HPDE6-E6E7 (cell line): ENCODE measurements at regions not wholly inside any gene's neighbourhood (a gene's known extent, or its start where the extent isn't known, plus 50 kb on each side); places are given as distances from the start of the nearest gene placed in this dataset.

Experiments used
- DNase-seq: peaks from one replicate; pipeline ENCODE4 v3.0.0; 2011; ENCODE audit warnings: missing footprints; ENCODE audit errors: extremely low spot score

DNA sequence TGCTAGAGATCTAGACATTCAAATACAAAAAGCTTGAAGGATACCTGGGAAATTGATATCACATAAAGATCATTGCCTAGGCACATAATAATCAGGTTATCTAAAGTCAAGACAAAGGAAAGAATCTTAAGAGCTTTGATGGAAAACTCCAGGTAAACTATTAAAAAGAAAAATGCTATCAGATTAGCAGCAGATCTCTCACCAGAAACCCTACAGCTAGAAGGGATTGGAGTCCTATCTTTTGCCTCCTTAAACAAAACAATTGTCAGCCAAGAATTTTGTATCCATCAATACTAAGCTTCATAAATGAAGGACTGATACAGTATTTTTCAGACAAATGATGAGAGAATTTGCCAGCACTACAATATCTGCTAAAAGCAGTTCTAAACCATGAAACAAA, 682.4 kb upstream of the ATXN8OS start:
- DNase-seq: no peak

GRCh38 chr13:69423844-69424243, 683.8 kb upstream of the ATXN8OS start:
- DNase-seq: no peak

- no peak for DNase-seq
Measured at GRCh38 chr13:69418319-69418718, 689.3 kb upstream of the ATXN8OS start.

GRCh38 chr13:69410761-69411160, 696.9 kb upstream of the ATXN8OS start:
- DNase-seq: no peak

DNA sequence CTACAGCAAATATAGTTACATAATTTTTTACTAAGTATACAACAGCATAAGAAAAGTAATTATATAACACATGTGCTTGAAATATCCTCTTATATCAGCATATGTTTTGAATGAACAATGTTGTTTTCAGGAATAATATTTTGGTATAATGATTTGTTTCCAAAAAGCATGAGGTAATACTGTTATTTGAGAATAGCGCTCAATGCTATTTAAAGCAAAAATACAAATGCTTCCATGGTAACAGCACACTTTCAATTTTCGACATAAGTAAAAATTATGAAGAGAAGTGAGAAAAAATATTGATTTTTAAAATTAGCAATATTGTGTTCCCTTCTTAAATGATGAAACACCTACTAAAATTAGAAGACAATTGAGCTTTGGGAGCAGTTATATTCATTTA, 715.9 kb upstream of the ATXN8OS start:
- DNase-seq: no peak

DNA sequence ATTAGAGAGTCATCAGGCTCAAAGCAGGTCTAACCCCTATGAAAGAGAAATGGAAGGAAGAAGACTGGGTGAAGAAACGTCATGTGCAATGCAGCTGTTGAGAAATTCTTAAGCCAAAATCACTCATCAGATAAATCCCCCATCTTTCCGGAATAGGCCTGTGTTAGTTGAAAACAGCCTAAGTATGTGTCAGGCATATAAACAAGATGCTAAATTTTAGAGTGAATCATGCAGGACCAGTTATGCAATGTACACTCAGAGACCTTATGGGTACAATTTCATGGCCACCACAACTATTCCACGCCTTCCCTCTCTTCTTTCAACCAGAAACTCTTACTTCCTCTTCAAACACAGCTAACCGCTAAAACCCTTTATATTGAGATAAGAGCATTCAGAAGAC, 717.7 kb upstream of the ATXN8OS start:
- DNase-seq: no peak

GRCh38 chr13:69373747-69374425, 733.7 kb upstream of the ATXN8OS start:
- no peak for DNase-seq

- DNase-seq: no peak
Measured at GRCh38 chr13:69363360-69363759, 744.3 kb upstream of the ATXN8OS start.

DNA sequence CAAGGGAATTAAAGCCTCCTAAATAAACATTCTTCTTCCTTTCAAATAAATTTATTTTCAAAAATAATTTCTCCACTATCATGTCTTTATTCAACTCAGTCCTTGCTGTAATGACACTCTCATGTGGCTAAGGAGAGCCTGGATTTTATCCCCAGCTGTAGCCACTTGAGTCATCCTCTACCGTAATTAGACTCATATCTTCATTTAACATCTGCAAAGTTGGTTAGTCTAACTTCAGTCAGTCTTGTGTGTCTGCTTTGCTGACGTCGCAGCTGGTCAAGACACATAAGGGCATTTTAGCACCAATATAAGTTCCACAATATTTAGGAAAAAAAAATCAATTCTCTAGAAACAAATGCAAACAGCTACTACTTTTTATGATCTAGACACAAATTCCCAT, 776.4 kb upstream of the ATXN8OS start:
- no peak for DNase-seq

GRCh38 chr13:69324090-69324886, 783.3 kb upstream of the ATXN8OS start:
- DNase-seq: no peak

- no peak for DNase-seq
Measured at GRCh38 chr13:69319656-69320055, 788.0 kb upstream of the ATXN8OS start.

DNA sequence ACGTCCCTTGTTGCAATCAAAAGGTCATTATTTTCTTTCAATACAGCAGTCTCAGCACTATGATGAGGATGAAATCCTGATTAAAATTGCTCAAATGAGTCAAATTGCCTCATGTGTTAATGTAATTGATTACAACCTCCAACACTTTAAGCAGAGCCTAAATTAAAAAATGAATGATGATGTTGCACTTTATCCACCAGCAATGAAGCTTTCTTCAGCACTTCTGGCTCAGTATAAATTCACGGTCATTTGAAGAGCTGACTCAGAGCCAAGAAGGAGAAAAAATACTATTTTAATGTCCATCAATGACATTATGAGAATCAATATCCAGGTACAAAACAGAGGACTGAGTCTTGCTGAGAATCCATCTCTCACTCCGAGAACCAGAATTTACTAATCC, 792.6 kb upstream of the ATXN8OS start:
- no peak for DNase-seq

- no peak for DNase-seq
Measured at GRCh38 chr13:69306766-69307165, 800.9 kb upstream of the ATXN8OS start.

- no peak for DNase-seq
Measured at GRCh38 chr13:69300131-69300530, 807.5 kb upstream of the ATXN8OS start.

DNA sequence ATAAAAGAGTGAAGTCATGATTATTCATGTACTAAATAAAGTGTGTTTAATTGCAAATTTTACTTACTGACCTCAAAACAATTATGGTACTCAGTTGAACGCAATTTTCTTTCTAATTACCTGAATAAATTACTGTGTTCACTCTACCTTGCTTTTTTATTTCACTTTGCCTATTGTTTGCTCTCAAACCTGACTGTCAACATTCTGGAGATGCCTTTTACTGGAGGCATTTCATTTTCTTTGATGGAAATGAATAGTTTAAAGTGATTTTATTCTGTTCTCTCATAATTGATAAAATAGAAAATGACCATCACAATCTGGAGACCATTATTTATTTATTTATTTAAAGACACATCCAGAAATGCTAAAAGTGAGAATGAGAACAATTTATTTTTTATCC, 811.5 kb upstream of the ATXN8OS start:
- DNase-seq: no peak

DNA sequence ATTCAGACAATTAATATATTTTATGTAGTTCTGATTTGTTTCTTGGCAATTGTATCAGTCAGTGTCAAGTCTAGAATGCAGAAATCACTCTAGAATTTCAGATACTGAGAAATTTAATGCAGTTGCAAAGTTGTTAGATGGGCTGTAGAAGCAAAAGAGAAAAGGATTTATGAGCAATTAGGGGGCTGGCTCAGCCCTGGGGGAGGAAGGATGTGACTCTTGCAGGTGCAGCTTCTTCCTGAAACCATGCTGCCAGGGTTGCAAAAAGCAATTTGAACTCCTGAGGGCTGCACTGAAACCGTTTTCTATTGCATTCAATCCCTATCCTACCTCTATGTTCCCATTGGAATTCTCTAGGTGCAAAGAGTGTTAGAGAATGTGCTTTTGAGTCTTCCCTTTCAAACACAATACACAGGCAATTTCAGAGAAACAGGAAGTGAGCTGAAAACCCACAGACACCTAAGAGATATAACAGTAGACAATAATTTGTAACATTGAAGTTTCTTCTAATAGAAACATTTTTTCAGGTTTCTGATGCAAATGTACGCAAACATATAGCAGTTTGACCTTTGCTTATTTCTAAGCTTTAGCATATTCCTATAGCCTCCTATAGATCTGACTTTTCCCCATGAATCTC, 814.7 kb upstream of the ATXN8OS start:
- DNase-seq: no peak

DNA sequence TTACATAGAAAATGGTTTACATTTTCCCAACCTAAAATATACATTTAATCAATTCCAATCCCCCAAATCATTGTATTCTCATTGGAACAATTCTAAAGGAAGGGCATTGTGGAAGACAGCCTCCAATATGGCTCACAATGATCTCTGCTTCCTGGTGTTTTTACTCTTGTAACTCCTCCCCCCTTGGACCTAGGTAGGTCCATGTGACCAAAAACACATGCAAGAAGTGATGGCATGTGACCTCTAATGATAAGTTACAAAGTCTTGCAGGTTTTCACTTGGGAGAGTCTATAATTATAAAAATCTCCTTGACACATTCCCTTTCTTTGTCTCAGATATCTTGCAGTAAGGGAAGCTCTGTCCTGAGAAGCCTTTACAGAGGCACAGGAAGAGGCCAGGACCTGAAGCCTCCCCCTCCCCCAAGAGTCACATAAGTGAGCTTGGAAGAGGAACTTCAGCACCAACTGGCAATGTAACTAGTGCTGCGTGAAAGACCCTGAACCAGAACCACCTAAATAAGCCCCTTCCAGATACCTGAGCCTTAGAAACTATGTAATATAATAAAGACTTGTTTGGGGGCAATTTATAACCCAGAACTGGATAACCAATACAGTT, 816.2 kb upstream of the ATXN8OS start:
- DNase-seq: no peak

DNA sequence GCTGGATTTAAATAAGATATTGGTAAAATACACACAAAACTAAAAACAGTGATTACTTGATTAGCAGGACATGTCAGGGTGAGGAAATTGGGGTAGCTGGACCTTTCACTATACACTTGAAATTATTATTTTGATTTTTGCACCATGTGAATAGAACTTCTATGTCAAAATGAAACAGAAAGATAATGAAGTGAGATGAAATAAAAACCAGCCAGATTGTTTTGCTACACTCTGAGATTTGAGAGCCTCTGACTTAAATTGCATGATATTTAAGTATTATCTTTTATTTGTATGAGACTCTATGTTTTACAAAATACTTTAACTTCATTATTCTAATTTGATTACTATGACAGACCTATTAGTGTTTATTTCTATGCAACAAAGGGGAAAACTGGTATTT, 819.6 kb upstream of the ATXN8OS start:
- DNase-seq: no peak

- DNase-seq: no peak
Measured at GRCh38 chr13:69287050-69287698, 820.5 kb upstream of the ATXN8OS start.

DNA sequence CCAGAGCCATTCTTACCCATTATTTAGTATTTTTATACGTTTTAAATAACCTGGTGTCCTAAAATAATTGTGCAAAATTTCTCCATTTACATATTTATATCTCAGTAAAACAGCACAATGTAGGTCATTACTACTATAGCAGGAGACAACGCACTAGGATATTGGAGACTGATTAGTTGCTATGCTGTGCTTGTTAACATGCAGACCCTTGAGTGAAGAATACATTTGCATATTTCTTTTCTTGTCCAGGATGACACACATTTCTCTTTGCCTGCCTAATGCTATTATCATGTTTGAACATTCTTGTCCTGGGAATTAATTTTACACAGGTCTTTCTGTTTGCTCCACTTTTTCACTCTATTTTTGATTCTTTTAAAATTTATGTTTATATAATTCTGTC, 823.8 kb upstream of the ATXN8OS start:
- no peak for DNase-seq

- DNase-seq: no peak
Measured at GRCh38 chr13:69283301-69283700, 824.3 kb upstream of the ATXN8OS start.

GRCh38 chr13:69280399-69280798, 827.2 kb upstream of the ATXN8OS start:
- DNase-seq: no peak
